ACC112 (cell line): ENCODE measurements at regions not wholly inside any gene's neighbourhood (a gene's known extent, or its start where the extent isn't known, plus 50 kb on each side); places are given as distances from the start of the nearest gene placed in this dataset.
"Not testable (repeated sequence)": the region's sequence is repeated elsewhere in the genome, so short reads cannot be mapped to it uniquely, and the experiment has no call there.

Experiments used
- H2AFZ ChIP-seq: fragments of 200-600 bp; sonication (generic); one replicate; pipeline ENCODE4 v1.6.0; 2017; ENCODE audit warnings: antibody characterized with exemption, low read length; ENCODE audit not compliant: unreplicated experiment
- H3K27ac ChIP-seq: fragments of 200-600 bp; sonication (generic); 2 replicates; pipeline ENCODE4 v1.5.1; 2014; ENCODE audit warnings: low read depth, mild to moderate bottlenecking, antibody characterized with exemption, low read length, moderate library complexity
- H3K27me3 ChIP-seq: fragments of 200-600 bp; sonication (generic); 2 replicates; pipeline ENCODE4 v1.6.1; 2014; ENCODE audit warnings: mild to moderate bottlenecking, antibody characterized with exemption, low read length, moderate library complexity, mixed read lengths; ENCODE audit not compliant: insufficient read depth
- H3K36me3 ChIP-seq: fragments of 200-600 bp; sonication (generic); 2 replicates; pipeline ENCODE4 v1.6.1; 2016; ENCODE audit warnings: mild to moderate bottlenecking, antibody characterized with exemption, low read length, moderate library complexity, mixed read lengths; ENCODE audit not compliant: insufficient read depth
- H3K4me1 ChIP-seq: fragments of 200-600 bp; sonication (generic); one replicate; pipeline ENCODE4 v1.6.1; 2016; ENCODE audit warnings: low read length, mixed read lengths; ENCODE audit not compliant: insufficient read depth, unreplicated experiment, control insufficient read depth
- H3K4me3 ChIP-seq: fragments of 200-600 bp; sonication (generic); 2 replicates; pipeline ENCODE4 v1.5.1; 2014; ENCODE audit warnings: mild to moderate bottlenecking, low read depth, low read length
- H3K79me2 ChIP-seq: fragments of 200-600 bp; sonication (generic); one replicate; pipeline ENCODE4 v1.6.0; 2016; ENCODE audit warnings: low read length; ENCODE audit not compliant: control insufficient read depth, unreplicated experiment, insufficient read depth

DNA sequence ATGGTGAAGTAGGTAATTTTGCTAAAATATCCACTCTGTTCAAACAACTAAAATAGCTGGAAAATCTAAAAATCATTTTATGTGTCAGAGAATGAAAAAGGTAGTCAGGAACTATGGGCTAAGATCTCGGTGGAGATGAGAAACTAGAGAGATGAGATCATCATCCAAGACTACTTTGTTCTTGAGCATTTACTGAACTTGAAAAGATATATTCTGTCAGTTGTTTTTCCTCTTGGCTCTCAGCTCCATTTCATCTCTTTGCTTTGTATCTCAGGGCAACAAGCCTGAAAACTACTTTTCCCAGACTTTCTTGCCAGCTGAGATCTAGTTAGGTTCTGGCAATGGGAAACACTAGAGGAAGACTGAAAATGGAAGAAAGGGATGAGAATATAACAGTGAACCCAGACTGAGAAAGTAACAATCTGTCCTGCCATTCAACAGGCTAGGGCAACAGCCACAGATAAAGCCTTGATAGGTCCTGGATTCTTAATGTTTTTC lies 346.2 kb upstream of the MEX3C start:
- Histone ChIP-seq H3K4me3 (no peak overlapping the region), H3K27me3 (no peaks in the 10 kb centered on the region), H3K36me3 (no peaks in the 10 kb centered on the region), H3K27ac (no peak overlapping the region), H2AFZ (no peak overlapping the region), H3K4me1 (no peaks in the 10 kb centered on the region), H3K79me2 (no peaks in the 10 kb centered on the region)

DNA sequence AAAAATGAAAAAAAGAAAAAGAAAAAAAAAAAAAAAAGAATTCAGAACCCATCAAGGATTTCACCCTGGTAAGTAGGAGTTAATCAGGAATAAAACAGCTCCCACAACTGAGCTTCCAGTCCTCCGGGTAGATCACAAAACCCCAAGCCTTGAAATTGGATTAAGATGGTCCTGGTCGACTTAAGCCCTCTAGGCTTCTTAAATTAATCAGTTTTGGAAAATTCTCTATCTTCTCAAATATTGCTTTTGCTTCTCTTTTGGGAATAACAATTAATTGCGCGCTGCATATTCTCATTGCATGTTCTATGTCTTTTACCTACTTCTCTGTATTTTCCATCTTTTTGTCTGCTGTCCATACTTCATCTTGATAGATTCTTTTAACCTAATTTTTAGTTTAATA lies 348.0 kb upstream of the MEX3C start:
- Histone ChIP-seq H3K4me1 (no peaks in the 10 kb centered on the region), H3K27me3 (no peaks in the 10 kb centered on the region), H2AFZ (no peak overlapping the region), H3K27ac (no peak overlapping the region), H3K4me3 (no peak overlapping the region), H3K79me2 (no peaks in the 10 kb centered on the region), H3K36me3 (no peaks in the 10 kb centered on the region)

DNA sequence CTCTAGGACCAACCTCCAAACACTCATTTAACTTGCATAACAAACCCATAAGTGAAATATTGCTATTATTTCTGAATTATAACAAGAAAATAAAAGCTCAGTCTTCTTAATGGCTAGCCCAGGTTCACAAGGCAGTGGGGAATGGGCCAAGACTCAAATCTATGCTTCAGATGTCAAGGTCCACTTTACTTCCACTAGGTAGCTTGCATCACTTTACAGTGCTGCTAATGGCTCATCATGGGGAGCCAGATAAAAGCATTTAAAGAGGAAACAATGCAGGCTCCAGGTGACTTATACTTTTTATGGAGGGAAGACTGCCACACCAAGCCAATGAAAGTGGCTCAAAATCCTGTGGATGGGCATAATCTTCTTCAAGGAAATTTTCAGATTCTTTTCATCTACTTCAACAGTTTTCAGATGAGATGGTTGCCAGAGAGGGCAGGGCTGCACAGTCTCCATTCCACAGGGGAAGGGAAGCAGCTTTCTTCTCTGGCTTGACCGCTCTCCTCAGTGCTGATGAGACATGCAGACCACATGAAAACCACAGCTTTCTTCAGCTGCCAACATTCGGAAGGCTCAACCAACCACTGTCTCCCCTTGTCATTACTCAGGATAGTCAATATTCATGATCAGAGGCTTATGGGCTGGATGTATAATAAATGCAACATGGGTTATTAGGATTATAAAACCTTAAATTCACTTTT lies 361.9 kb upstream of the MEX3C start:
- Histone ChIP-seq H2AFZ (no peak overlapping the region), H3K27me3 (no peaks in the 10 kb centered on the region), H3K4me1 (no peaks in the 10 kb centered on the region), H3K79me2 (no peaks in the 10 kb centered on the region), H3K4me3 (no peak overlapping the region), H3K36me3 (no peaks in the 10 kb centered on the region), H3K27ac (no peak overlapping the region)

DNA sequence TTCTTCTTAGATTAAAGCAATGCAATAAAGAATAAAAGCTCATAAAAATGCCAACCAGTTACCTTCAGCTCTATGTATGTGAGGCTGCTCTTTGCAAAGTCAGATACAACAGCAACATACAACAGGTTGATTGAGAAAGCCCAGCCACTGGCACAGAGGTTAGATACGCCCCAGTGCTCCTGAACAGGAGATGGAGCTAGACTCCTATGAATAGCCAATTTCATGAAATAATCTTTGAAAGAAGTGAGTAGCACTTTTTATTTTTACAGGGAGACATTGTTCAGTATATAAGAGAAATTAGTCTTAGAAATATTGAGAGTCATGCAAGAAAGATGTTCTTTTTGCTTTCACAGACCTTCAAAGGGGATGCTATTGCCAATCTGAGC lies 362.4 kb upstream of the MEX3C start:
- Histone ChIP-seq H3K27me3 (no peaks in the 10 kb centered on the region), H3K79me2 (no peaks in the 10 kb centered on the region), H3K4me3 (no peak overlapping the region), H2AFZ (no peak overlapping the region), H3K36me3 (no peaks in the 10 kb centered on the region), H3K4me1 (no peaks in the 10 kb centered on the region), H3K27ac (no peak overlapping the region)

DNA sequence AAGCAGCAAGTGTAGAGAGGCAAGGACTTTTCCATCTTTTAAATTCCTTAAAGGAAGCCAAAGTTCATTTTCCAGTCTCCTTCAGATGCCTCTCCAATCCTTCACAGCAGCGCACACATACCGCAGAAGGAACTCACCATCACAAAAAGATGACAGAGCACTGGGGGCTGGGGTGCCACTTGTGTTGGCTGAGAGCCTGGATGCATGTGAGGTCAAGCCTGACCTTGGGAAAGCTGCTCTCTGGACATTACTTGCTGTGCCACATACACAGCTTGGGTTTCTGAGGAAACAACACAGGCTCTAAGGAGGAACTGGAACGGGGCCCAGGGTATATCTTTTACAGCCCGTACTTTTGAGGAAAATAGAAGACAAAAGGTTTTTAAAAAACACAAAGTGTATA lies 364.3 kb upstream of the MEX3C start:
- H3K4me1 ChIP-seq = no peaks in the 10 kb centered on the region

DNA sequence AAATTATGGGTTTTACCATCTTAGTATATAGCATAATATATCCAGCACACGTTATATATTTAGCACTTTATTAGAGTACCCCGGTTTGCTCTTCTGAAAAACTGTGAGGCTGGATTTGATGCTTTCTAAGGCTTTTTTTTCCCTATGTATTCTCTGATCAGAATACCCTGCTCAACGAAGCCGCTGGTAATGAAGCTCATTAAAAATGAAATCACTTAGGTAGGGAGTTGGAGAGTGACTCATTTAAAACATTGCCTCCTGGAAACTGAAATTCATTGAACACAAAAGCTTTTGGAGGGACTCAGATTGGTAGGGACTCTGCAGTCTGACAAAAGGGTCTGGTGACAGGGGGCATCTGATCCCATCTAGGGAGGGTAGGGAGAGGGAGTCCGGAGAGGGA lies 365.4 kb upstream of the MEX3C start:
- Histone ChIP-seq H3K79me2 (no peaks in the 10 kb centered on the region), H3K27me3 (no peaks in the 10 kb centered on the region), H2AFZ (no peak overlapping the region), H3K4me3 (no peak overlapping the region), H3K27ac (no peak overlapping the region), H3K4me1 (no peaks in the 10 kb centered on the region), H3K36me3 (no peaks in the 10 kb centered on the region)

More for the DNA sequence above, 364.3 kb upstream of the MEX3C start:
- H2AFZ ChIP-seq = no peak overlapping the region
- no peak overlapping the region for H3K4me3 ChIP-seq
- no peaks in the 10 kb centered on the region for H3K27me3 ChIP-seq
- no peak overlapping the region for H3K27ac ChIP-seq
- H3K36me3 ChIP-seq = no peaks in the 10 kb centered on the region
- H3K79me2 ChIP-seq = no peaks in the 10 kb centered on the region

DNA sequence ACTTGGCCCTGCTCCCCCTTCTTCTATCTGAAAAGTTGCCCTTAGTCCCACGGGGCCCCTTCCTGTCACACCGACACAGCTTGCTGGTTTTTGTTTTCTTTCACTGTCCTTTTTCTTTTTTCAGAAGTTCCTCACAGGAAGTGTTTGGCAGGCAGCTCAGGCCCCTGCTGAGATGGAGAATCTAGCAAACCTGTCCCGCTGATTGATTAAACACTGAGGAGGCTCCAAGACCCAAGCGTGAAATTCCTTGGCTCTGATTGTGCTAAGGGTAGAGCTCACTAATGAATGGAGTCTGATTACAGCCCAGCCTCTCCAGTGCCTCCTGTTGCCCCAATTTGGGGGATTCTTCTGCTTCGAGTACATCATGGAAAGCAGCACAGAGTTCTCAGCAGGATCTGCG lies 365.9 kb upstream of the MEX3C start:
- H3K27ac ChIP-seq = no peak overlapping the region
- H3K79me2 ChIP-seq = no peaks in the 10 kb centered on the region
- no peak overlapping the region for H2AFZ ChIP-seq
- no peaks in the 10 kb centered on the region for H3K36me3 ChIP-seq
- H3K4me3 ChIP-seq = no peak overlapping the region
- H3K4me1 ChIP-seq = no peaks in the 10 kb centered on the region
- no peaks in the 10 kb centered on the region for H3K27me3 ChIP-seq

DNA sequence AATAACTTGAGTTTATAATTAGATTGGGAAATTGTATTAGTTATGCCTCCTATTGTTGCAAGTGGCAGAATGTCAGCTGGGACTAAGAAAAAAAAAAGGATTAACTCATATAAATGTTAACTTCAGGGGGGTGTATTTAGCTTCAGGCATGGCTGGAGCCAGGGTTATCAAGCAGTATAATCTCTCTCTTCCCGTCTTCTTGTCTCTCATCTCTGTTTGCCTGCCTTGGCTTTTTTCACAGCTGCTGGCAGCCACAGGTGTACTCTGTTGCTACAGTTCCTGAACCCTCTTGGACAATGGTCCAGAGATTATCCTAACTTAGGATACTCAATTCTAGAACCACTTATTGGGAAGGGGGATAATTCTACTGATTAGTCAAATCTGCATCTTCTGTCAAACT lies 370.7 kb upstream of the MEX3C start:
- no peak overlapping the region for H2AFZ ChIP-seq
- no peak overlapping the region for H3K4me3 ChIP-seq
- no peak overlapping the region for H3K27ac ChIP-seq
- H3K4me1 ChIP-seq = no peaks in the 10 kb centered on the region
- H3K27me3 ChIP-seq = no peaks in the 10 kb centered on the region
- no peaks in the 10 kb centered on the region for H3K36me3 ChIP-seq
- H3K79me2 ChIP-seq = no peaks in the 10 kb centered on the region

DNA sequence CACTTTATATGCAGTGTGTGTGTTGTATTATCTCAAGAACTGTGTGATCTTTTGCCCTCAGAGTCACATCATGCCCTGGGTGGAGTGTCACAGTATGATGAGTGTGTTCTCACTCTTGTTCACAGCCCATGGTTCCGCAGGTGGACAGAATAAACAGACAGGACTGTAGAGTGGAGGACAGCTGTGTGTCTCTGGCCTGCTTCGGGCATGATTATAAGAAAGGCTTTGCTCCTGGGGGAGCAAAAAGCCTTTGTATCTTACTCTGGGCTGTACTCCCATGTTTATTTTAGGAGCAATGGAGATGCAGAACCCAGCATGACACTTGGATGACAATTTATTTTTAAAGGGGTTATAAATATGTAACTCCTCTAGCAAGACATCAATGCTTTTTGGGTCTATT lies 371.7 kb upstream of the MEX3C start:
- Histone ChIP-seq H2AFZ (no peak overlapping the region), H3K27me3 (no peaks in the 10 kb centered on the region), H3K36me3 (no peaks in the 10 kb centered on the region), H3K4me1 (no peaks in the 10 kb centered on the region), H3K4me3 (no peak overlapping the region), H3K27ac (no peak overlapping the region), H3K79me2 (no peaks in the 10 kb centered on the region)

DNA sequence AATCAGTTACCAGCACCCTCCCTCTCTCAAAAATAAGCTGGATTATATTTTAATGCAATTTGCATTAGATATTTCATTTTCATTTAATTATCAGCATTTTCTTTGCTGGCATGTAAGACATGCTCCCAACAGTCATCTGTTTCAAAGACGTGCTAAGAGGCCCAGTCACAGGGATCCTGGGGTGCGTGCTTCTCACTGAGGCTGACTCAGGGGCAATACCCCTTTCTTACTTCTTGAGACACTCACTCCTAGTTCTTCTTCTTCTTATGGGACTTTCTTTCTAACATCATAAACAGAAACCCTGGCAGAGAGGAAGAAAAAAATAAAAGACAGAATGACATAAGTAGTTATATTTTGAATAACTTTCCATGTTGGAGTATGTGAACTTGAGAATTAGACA lies 372.1 kb upstream of the MEX3C start:
- Histone ChIP-seq H3K36me3 (no peaks in the 10 kb centered on the region), H3K4me3 (no peak overlapping the region), H3K4me1 (no peaks in the 10 kb centered on the region), H3K27me3 (no peaks in the 10 kb centered on the region), H2AFZ (no peak overlapping the region), H3K79me2 (no peaks in the 10 kb centered on the region), H3K27ac (no peak overlapping the region)

DNA sequence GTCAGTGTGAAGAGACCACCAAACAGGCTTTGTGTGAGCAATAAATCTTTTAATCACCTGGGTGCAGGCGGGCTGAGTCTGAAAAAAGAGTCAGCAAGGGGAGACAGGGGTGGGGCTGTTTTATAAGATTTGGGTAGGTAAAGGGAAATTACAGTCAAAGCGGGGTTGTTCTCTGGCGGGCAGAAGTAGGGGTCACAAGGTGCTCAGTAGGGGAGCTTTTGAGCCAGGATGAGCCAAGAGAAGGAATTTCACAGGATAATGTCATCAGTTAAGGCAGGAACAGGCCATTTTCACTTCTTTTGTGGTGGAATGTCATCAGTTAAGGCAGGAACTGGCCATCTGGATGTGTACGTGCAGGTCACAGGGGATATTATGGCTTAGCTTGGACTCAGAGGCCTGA lies 372.6 kb upstream of the MEX3C start:
- not testable (repeated sequence) for H3K36me3 ChIP-seq, H3K27ac ChIP-seq

More for the DNA sequence above, 372.6 kb upstream of the MEX3C start:
- H3K4me3 ChIP-seq, H3K79me2 ChIP-seq, H3K4me1 ChIP-seq, H3K27me3 ChIP-seq, H2AFZ ChIP-seq: not testable (repeated sequence)
